ENCODE measurements at regions not wholly inside any gene's neighbourhood (a gene's known extent, or its start where the extent isn't known, plus 50 kb on each side); places are given as distances from the start of the nearest gene placed in this dataset.

- TF ChIP-seq TAF1 (CRISPR knock-in tag; IDR thresholded peaks at IDR 0.05) (no peak), U2AF2 (IDR thresholded peaks at IDR 0.05; ENCODE audit: low read depth, low read length) (no peak), KDM5B (CRISPR knock-in tag; IDR thresholded peaks at IDR 0.05; ENCODE audit: borderline replicate concordance) (no peak), CTCF (CRISPR knock-in tag; IDR thresholded peaks at IDR 0.05) (no peak), POLR2AphosphoS5 (IDR thresholded peaks at IDR 0.05; ENCODE audit: low read depth, low read length) (no peak), HNRNPL (IDR thresholded peaks at IDR 0.05; ENCODE audit: low read depth, low read length) (no peak), EZH2 (conservative IDR thresholded peaks at IDR 0.05; ENCODE audit: low read depth, low read length) (no peak), NR2C2 (CRISPR knock-in tag; IDR thresholded peaks at IDR 0.05; ENCODE audit: borderline replicate concordance) (no peak), ZNF224 (CRISPR knock-in tag; IDR thresholded peaks at IDR 0.05) (no peak), MTERF4 (CRISPR knock-in tag; IDR thresholded peaks at IDR 0.05) (no peak), ZNF850 (CRISPR knock-in tag; conservative IDR thresholded peaks at IDR 0.05) (no peak), ZNF549 (CRISPR knock-in tag; IDR thresholded peaks at IDR 0.05) (no peak), RAD21 (CRISPR knock-in tag; IDR thresholded peaks at IDR 0.05) (no peak), CBX2 (IDR thresholded peaks at IDR 0.05; ENCODE audit: low read depth, low read length) (no peak), CBX2 (CRISPR knock-in tag; IDR thresholded peaks at IDR 0.05; ENCODE audit: low read depth) (no peak)
Measured at GRCh38 chr4:64200001-64200555, 209.2 kb downstream of the TECRL start.

All from HepG2 (cell line).